Progenitor cell of endocrine pancreas (in vitro differentiated cells): ENCODE measurements at regions not wholly inside any gene's neighbourhood (a gene's known extent, or its start where the extent isn't known, plus 50 kb on each side); places are given as distances from the start of the nearest gene placed in this dataset.

Experiments
- DNase-seq: peaks from one replicate; pipeline ENCODE4 v3.0.0; 2021; ENCODE audit warnings: low spot score; ENCODE audit not compliant: unreplicated experiment
- H3K27ac Mint-ChIP-seq: 2 replicates; pipeline ENCODE4 v1.8.0; 2021; ENCODE audit warnings: mild to moderate bottlenecking, moderate library complexity, mixed read lengths
- H3K27me3 Mint-ChIP-seq: 2 replicates; pipeline ENCODE4 v1.8.0; 2021; ENCODE audit warnings: mixed read lengths
- H3K36me3 Mint-ChIP-seq: 2 replicates; pipeline ENCODE4 v1.8.0; 2022; ENCODE audit warnings: mixed read lengths; ENCODE audit not compliant: insufficient read depth
- H3K4me1 Mint-ChIP-seq: 2 replicates; pipeline ENCODE4 v1.8.0; 2021; ENCODE audit warnings: low read depth, mixed read lengths
- H3K4me3 Mint-ChIP-seq: 2 replicates; pipeline ENCODE4 v1.8.0; 2021; ENCODE audit warnings: low read depth, mild to moderate bottlenecking, moderate library complexity, mixed read lengths
- H3K9me3 Mint-ChIP-seq: 2 replicates; pipeline ENCODE4 v1.8.0; 2021; ENCODE audit warnings: low read depth, mixed read lengths
- CTCF ChIP-seq: fragments of 200-600 bp; sonication (generic); IDR thresholded peaks from one replicate; pipeline ENCODE4 v1.5.0; 2021; ENCODE audit warnings: antibody characterized with exemption, mild to moderate bottlenecking; ENCODE audit not compliant: unreplicated experiment

- Mint-ChIP-seq H3K4me1 (no peaks in the 10 kb centered on the region), H3K9me3 (no peaks in the 10 kb centered on the region), H3K36me3 (no peaks in the 10 kb centered on the region), H3K27me3 (no peaks in the 10 kb centered on the region), H3K27ac (no peak overlapping the region), H3K4me3 (no peak overlapping the region)
- DNase-seq = no peak
- TF ChIP-seq CTCF = no peak
Observed at GRCh38 chr2:84243788-84244733, 215.0 kb downstream of the SUCLG1 start.

DNA sequence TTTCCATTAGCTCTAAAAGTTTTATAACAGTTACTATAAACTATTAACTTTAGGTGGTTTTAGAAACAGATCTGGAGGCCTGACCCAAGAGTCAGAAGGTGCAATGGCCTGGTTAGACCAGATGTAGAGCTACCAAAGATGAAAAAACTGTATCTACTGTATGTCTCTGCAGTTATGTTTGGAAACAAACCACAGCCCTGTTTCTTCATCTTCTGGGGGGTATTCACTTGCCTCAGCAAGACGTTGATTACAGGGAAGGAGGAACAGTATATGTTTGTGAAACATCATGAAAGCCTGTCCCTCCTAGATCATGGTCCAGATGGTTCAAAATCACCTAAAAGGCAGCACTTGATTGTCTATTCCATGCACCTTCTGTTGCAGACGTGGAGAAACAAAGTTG, 220.2 kb downstream of the SUCLG1 start:
- H3K4me3 Mint-ChIP-seq = no peak overlapping the region
- H3K9me3 Mint-ChIP-seq = no peaks in the 10 kb centered on the region
- no peak for TF ChIP-seq CTCF
- no peaks in the 10 kb centered on the region for H3K27me3 Mint-ChIP-seq
- H3K36me3 Mint-ChIP-seq = no peaks in the 10 kb centered on the region
- H3K27ac Mint-ChIP-seq = no peak overlapping the region
- H3K4me1 Mint-ChIP-seq = no peaks in the 10 kb centered on the region
- DNase-seq = no peak

DNA sequence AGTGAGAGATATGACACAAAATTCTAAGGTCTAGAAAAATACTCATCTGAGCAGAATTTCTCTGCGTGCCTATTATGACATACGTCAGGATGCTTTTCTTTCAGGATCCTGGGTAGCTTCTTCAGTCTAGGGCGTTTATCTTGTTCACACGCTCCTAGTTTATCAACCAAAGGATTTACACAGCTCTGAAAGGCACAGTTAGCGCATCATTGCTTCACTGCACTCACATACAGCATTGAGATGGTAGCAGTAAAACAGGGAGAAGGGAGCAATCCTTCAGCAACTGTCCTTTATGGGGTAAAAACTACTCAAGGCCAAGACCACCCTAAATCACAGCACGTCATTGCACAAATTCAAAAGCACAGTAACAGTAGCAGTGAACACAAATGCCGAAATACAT, 222.8 kb downstream of the SUCLG1 start:
- Mint-ChIP-seq H3K4me1 (no peaks in the 10 kb centered on the region), H3K4me3 (no peak overlapping the region), H3K27me3 (no peaks in the 10 kb centered on the region), H3K36me3 (no peaks in the 10 kb centered on the region), H3K27ac (no peak overlapping the region), H3K9me3 (no peaks in the 10 kb centered on the region)
- DNase-seq = no peak
- no peak for TF ChIP-seq CTCF

DNA sequence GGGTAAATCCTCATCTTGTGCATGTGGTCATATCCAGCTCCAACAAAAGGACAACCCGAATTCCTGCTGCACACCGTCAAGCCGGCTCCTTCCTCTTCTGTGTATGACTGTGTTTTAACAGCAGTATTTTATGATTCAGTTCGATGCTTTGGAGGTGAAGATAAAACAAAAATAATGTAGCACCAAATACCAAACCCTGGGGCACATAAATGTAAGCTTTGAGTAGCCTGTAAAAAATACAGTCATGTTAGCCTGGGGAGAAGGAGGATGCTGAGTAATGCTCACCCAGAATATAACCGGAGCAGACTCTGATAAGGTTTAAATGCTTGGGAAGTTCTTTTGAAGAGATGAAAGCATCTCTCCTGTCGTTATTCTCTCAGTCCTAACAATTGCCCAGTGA, 225.0 kb downstream of the SUCLG1 start:
- Mint-ChIP-seq H3K36me3 (no peaks in the 10 kb centered on the region), H3K27ac (no peak overlapping the region), H3K4me1 (no peaks in the 10 kb centered on the region), H3K27me3 (no peaks in the 10 kb centered on the region), H3K9me3 (no peaks in the 10 kb centered on the region), H3K4me3 (no peak overlapping the region)
- TF ChIP-seq CTCF = no peak
- no peak for DNase-seq

DNA sequence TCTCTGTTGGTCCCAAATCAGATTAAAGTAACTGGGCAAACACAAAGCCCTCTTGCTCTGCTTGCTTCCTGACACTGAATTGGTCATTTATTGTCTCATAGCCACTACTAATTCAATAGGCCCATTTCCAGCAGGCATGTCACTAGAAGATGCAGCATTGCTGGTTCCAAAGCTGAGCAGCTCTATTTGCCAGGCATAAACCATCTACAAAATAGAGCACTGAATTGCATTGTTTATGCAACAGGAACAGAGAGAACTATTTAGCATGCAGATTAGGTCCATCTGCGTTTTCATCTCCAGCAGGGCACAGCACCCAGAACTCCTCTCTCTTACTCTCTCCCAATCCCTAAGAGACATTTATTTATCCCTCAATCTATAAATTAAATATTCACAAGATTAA, 227.6 kb downstream of the SUCLG1 start:
- no peak overlapping the region for H3K4me3 Mint-ChIP-seq
- no peak overlapping the region for H3K27ac Mint-ChIP-seq
- H3K27me3 Mint-ChIP-seq = no peaks in the 10 kb centered on the region
- peaks cover 7% of the 10 kb centered on the region for H3K9me3 Mint-ChIP-seq
- TF ChIP-seq CTCF = no peak
- H3K36me3 Mint-ChIP-seq = no peaks in the 10 kb centered on the region
- no peaks in the 10 kb centered on the region for H3K4me1 Mint-ChIP-seq
- no peak for DNase-seq
